ENCODE measurements at regions not wholly inside any gene's neighbourhood (a gene's known extent, or its start where the extent isn't known, plus 50 kb on each side); places are given as distances from the start of the nearest gene placed in this dataset.

- TF ChIP-seq GATA2 (IDR thresholded peaks at IDR 0.05; ENCODE audit: low read depth, low read length) (no peak), GATA3 (IDR thresholded peaks at IDR 0.05; ENCODE audit: low read depth, low read length) (no peak)
Measured at GRCh38 chr2:238653431-238654109, 194.3 kb upstream of the TWIST2 start.

All from SH-SY5Y (cell line).